Gastrocnemius medialis (tissue), 4 donors: ENCODE measurements at regions not wholly inside any gene's neighbourhood (a gene's known extent, or its start where the extent isn't known, plus 50 kb on each side); places are given as distances from the start of the nearest gene placed in this dataset.

ENCODE experiments used
- ATAC-seq, 2 donors: fragments of 150-250 bp; one replicate each; pipeline ENCODE4 v1.9.1; 2016
- DNase-seq, 2 donors: peaks; one replicate each; pipeline ENCODE4 v3.0.0-alpha.2; 2019
- H3K27ac ChIP-seq, 4 donors: fragments of 200-600 bp; sonication (generic); 1 replicate in 1 of 4; 2 replicates in 3 of 4; pipeline ENCODE4 v1.5.1; 2016 to 2018; ENCODE audit warnings: mild to moderate bottlenecking in 2 of 4, moderate library complexity in 1 of 4
- H3K27me3 ChIP-seq, 3 donors: fragments of 200-600 bp; sonication (generic) in 2 of 3; 1 replicate in 1 of 3; 2 replicates in 2 of 3; pipeline versions ENCODE4 v1.5.1 to v1.6.0; 2016 to 2019; ENCODE audit warnings: mild to moderate bottlenecking in 1 of 3, moderate library complexity in 1 of 3
- H3K36me3 ChIP-seq, 2 donors: fragments of 200-600 bp; sonication (generic) in 1 of 2; one replicate each; pipeline ENCODE4 v1.5.1; 2017 to 2018
- H3K4me1 ChIP-seq, 2 donors: fragments of 200-600 bp; sonication (generic) in 1 of 2; one replicate each; pipeline ENCODE4 v1.5.1; 2016 to 2017; ENCODE audit warnings: mild to moderate bottlenecking in 2 of 2
- H3K4me3 ChIP-seq, 4 donors: fragments of 200-600 bp; sonication (generic) in 3 of 4; 1 replicate in 1 of 4; 2 replicates in 3 of 4; pipeline ENCODE4 v1.5.1; 2016 to 2019; ENCODE audit warnings: mild to moderate bottlenecking in 2 of 4
- H3K9me3 ChIP-seq, 3 donors: fragments of 200-600 bp; sonication (generic) in 2 of 3; 1 replicate in 1 of 3; 2 replicates in 2 of 3; pipeline ENCODE4 v1.5.1; 2016 to 2019
- POLR2A ChIP-seq, 2 donors: fragments of 450-650 bp; IDR thresholded peaks; one replicate each; pipeline ENCODE4 v1.6.1; 2017; ENCODE audit warnings: antibody characterized with exemption in 2 of 2, mild to moderate bottlenecking in 2 of 2, moderate library complexity in 2 of 2
- in situ Hi-C, 4 donors: fragments of 200-750 bp; cut with MboI; loops; one replicate each; pipeline versions ENCODE4 v1.15.0 to v1.8.0; 2017; ENCODE audit warnings: low sequenced_read_pairs in 4 of 4
- intact Hi-C: fragments of 100-400 bp; cut with DNase I; formaldehyde crosslinking; loops from one replicate; pipeline ENCODE4 v1.15.1; 2023; ENCODE audit warnings: low total_unique reads
- TF ChIP-seq, protein P1 (sequence below), 5 experiments: fragments of 450-650 bp in 3 of 5; fragments of 200-600 bp in 2 of 5; sonication (generic) in 2 of 5; IDR thresholded peaks in 4 of 5; conservative IDR thresholded peaks in 1 of 5; 1 replicate in 4 of 5; 2 replicates in 1 of 5; pipeline ENCODE4 v1.5.1; 2016 to 2019; ENCODE audit warnings: antibody characterized with exemption in 5 of 5, mild to moderate bottlenecking in 3 of 5, moderate library complexity in 3 of 5

DNA sequence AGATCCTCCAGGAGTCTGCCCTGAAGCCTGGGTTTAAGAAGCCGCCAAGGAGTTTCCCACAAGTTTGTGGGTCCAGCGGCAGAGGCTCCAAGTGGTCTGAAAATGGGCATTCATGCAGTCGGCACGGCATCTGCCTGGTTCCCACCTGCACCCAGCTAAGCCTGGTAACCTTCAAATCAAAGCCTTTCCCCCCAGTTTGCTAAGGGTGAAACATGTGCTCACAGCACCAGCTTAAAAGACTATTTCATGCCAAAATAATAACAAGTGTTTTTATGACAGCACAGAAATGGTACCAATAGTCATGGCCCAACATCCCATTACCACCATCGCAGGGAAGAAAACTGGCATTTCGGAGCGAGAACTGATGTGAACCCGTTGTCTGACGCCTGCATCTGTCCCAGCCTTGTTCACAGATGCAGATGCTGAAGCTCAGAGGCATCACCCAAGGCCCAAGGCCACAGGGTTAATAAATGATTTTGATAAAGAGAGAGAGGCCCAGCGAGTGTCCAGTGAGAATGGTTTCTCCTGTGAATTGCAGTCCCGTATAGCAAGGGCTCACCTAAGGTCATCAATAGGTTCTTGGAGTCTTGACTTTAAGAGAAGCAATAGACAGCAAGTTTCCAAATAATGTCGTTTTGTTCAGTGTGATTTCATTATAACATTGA, 188.0 kb upstream of the TPM1 start:
- TF ChIP-seq, protein P1, sequence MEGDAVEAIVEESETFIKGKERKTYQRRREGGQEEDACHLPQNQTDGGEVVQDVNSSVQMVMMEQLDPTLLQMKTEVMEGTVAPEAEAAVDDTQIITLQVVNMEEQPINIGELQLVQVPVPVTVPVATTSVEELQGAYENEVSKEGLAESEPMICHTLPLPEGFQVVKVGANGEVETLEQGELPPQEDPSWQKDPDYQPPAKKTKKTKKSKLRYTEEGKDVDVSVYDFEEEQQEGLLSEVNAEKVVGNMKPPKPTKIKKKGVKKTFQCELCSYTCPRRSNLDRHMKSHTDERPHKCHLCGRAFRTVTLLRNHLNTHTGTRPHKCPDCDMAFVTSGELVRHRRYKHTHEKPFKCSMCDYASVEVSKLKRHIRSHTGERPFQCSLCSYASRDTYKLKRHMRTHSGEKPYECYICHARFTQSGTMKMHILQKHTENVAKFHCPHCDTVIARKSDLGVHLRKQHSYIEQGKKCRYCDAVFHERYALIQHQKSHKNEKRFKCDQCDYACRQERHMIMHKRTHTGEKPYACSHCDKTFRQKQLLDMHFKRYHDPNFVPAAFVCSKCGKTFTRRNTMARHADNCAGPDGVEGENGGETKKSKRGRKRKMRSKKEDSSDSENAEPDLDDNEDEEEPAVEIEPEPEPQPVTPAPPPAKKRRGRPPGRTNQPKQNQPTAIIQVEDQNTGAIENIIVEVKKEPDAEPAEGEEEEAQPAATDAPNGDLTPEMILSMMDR (IDR thresholded peaks at IDR 0.05 in 4 of 5, conservative IDR thresholded peaks at IDR 0.05 in 1 of 5) = no peak
- ATAC-seq (no peak), DNase-seq (no peak)
- Histone ChIP-seq H3K4me1 (peaks cover 0 to 6% of the 10 kb centered on the region in 2 donors), H3K9me3 (no peaks in the 10 kb centered on the region), H3K36me3 (no peaks in the 10 kb centered on the region), H3K4me3 (no peak overlapping the region), H3K27ac (no peak overlapping the region), H3K27me3 (no peaks in the 10 kb centered on the region)
- in situ Hi-C loops = no loop called here
- intact Hi-C loops = no loop called here

DNA sequence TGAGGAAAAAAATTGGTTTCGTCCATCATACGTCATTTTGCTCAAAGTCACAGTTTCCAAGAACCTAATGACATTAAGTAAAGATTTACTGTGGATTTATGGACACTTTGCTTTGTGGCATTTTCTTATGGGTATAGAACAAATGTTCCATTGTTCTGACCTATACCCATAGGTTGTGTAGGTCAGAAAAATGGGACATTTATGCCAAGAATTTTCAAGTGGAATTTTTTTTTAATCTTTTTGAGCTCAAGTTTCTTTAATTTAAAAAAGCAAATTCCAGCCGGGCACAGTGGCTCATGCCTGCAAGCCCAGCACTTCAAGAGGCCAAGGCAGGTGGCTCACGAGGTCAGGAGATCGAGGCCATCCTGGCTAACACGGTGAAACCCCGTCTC, 187.5 kb upstream of the TPM1 start:
- no peak overlapping the region for H3K4me3 ChIP-seq
- no peak for DNase-seq
- ATAC-seq = no peak
- intact Hi-C loops = no loop called here
- H3K27ac ChIP-seq = no peak overlapping the region
- no peaks in the 10 kb centered on the region for H3K27me3 ChIP-seq
- no peaks in the 10 kb centered on the region for H3K9me3 ChIP-seq
- TF ChIP-seq, protein P1 (IDR thresholded peaks at IDR 0.05 in 4 of 5, conservative IDR thresholded peaks at IDR 0.05 in 1 of 5) = no peak
- TF ChIP-seq POLR2A (IDR thresholded peaks at IDR 0.05) = no peak
- peaks cover 0 to 6% of the 10 kb centered on the region in 2 donors for H3K4me1 ChIP-seq
- H3K36me3 ChIP-seq = no peaks in the 10 kb centered on the region
- in situ Hi-C loops = no loop called here

DNA sequence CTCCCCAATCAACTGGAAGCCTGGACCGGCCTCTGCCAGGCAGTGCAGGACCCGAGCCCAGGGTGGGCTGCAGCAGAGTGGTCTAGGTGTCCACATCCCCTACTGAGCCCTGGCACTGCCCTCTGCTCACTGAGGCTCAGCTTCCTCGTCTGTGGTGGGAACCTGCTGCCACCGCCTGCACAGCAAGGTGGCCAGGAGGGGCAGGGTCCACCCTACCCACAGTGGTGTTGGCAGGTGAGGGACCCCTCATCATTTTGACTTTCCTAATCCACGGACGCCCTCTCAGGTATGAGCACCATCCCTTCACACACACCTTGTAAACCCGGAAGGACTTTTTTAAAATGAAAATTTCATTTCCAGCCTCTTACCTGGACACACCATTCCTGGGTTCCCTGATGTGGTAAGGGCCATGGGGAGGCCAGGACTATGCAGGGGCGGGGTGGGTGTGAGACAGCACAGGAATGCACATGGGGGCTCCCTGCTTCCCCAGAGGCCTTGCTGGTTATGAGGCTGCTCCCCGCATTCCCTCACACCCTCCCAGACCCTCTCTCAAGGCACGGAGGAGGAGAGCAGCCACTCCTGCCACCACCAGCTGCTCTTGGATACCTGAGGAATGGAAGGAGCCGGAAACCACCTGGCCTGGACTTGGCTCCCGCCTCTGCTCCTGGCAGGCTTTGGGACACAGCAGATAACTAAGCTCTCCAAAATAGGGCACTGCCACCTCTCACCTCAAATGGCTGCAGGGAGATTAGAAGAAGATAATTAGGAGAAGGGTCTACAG, 185.9 kb upstream of the TPM1 start:
- Histone ChIP-seq H3K9me3 (no peaks in the 10 kb centered on the region), H3K36me3 (no peaks in the 10 kb centered on the region), H3K4me1 (peaks cover 0 to 6% of the 10 kb centered on the region in 2 donors), H3K27me3 (no peaks in the 10 kb centered on the region), H3K27ac (no peak overlapping the region), H3K4me3 (no peak overlapping the region)
- DNase-seq = no peak
- intact Hi-C loops (no loop called here), in situ Hi-C loops (no loop called here)
- no peak for ATAC-seq
- TF ChIP-seq POLR2A (IDR thresholded peaks at IDR 0.05) = no peak
- TF ChIP-seq, protein P1 (IDR thresholded peaks at IDR 0.05 in 4 of 5, conservative IDR thresholded peaks at IDR 0.05 in 1 of 5) = no peak

DNA sequence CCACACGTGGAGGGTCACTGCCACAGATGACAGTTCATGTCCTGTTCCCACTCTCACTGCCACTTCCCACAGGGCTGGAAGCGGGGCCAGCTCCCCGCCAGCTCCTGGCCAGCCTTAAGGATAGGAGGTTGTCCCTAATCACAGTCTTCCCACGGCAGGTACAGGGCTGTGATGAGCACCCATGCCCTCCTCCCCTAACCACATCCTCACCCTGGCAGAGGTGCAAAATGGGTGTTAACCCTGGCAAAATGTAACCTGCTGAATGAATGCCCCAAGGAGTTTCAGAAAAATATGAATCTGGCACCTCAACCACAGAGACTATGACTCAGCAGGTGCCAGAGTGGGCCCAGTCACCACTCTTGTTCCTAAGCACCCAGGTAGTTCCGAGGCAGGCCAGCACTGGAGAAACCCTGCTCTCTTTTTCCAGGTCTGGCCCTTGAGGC, 185.1 kb upstream of the TPM1 start:
- H3K27ac ChIP-seq = no peak overlapping the region
- H3K9me3 ChIP-seq = no peaks in the 10 kb centered on the region
- in situ Hi-C loops (no loop called here), intact Hi-C loops (no loop called here)
- TF ChIP-seq, protein P1 (IDR thresholded peaks at IDR 0.05 in 4 of 5, conservative IDR thresholded peaks at IDR 0.05 in 1 of 5) = no peak
- peaks cover 0 to 6% of the 10 kb centered on the region in 2 donors for H3K4me1 ChIP-seq
- no peak for DNase-seq
- no peaks in the 10 kb centered on the region for H3K27me3 ChIP-seq
- no peak for ATAC-seq
- no peak overlapping the region for H3K4me3 ChIP-seq
- H3K36me3 ChIP-seq = no peaks in the 10 kb centered on the region
